Hematopoietic multipotent progenitor cell treated with erythropoietin and hydrocortisone succinate and interleukin-3 and kit ligand, for 15 days (in vitro differentiated cells): ENCODE measurements at regions not wholly inside any gene's neighbourhood (a gene's known extent, or its start where the extent isn't known, plus 50 kb on each side); places are given as distances from the start of the nearest gene placed in this dataset.
"Not testable (repeated sequence)": the region's sequence is repeated elsewhere in the genome, so short reads cannot be mapped to it uniquely, and the experiment has no call there.

Experiments
- DNase-seq: peaks from one replicate; pipeline ENCODE4 v3.0.0-alpha.2; 2015; ENCODE audit warnings: low spot score

DNA sequence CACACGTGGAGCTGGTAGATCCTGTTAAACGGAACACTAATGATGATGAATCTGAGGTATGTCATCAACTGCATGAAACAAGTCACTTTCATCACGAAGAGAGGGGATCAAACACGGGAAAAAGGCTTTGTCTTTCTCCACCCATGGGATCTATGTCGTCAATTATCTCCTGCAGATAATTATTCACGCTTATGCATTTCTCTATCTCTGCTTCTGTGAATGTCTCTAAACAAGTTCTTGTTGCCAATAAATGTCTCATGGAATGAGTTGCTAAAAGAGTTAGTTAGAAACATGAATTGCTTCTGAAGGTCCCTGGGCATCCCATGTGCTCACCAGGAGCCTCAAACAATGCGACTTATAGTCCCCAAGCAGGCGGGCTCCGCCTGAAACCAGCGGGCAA is 1228.2 kb upstream of the TMEM132C start:
- no peak for DNase-seq

DNA sequence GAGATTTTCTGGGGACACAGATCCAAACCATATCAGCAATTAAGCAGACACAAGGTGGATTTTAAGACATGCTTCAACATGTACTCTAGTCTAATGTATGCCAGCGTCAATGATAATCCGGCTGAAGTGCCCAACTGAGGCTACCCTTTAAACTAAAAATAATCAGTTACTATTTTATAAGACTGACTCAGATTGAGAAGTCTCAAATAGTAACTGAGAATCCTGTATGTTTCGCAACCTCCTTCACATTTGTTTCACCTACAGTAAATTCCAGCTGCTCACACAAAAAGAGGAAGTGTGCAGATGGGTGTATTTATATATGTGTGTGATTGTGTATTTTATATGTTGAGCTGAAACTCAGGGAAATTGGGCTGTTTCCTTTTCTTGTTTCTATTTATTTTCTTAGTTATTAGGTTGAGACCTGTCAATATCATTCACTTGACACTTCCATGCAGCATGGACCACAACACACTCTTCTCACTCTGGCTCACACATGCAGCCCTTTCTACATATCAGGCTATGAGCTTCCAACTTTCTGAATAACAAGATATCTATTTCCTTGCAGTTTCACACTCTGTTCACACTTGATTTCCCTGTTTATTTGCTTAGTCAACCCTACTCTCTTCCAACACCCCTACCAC is 1224.9 kb upstream of the TMEM132C start:
- no peak for DNase-seq

DNA sequence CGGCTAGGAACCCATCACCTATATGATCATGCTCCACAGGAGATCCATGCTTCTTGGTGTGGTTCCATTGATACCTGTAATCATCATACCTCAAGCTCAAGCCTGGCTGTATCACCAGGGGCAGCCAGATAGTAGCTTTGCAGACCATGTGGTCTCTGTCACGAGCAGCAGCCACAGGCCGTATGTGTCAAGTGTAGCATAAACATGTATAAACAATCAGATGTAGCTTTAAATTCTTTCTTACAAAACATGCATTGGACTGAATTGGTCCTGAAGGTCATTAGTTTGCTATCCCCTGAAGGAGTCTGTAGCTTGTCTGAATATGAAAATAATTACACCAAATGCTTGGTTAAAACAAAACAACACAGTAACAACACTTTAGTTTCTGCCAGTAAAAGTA is 1223.2 kb upstream of the TMEM132C start:
- no peak for DNase-seq

- DNase-seq: no peak
These were observed 1222.1 kb upstream of the TMEM132C start for GRCh38 chr12:127044836-127045235.

DNA sequence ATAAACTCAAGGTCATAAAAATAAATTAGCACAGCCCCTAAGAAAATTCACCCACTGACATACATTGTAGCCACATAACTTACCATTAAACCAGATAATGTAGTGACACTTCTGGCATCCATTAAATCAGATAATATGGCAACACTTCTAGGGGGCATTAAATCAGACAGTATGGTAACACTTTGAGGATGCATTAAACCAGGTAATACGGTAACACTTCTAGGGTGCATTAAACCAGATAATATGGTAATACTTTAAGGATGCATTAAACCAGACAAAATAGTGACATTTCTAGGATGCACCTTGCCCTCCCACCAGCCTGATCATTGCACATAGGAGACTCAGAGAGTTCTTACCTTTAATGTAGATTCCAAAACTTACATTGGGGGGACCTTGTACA is 1220.5 kb upstream of the TMEM132C start:
- no peak for DNase-seq

- no peak for DNase-seq
These were observed 1218.9 kb upstream of the TMEM132C start for GRCh38 chr12:127048057-127048456.

DNA sequence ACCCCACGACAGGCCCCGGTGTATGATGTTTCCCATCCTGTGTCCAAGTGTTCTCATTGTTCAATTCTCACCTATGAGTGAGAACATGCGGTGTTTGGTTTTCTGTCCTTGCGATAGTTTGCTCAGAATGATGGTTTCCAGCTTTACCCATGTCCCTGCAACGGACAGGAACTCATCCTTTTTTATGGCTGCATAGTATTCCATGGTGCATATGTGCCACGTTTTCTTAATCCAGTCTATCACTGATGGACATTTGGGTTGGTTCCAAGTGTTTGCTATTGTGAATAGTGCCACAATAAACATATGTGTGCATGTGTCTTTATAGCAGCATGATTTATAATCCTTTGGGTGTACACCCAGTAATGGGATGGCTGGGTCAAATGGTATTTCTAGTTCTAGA is 1218.4 kb upstream of the TMEM132C start:
- DNase-seq: not testable (repeated sequence)

- no peak for DNase-seq
These were observed 1215.8 kb upstream of the TMEM132C start for GRCh38 chr12:127051139-127051538.

- no peak for DNase-seq
These were observed 1214.3 kb upstream of the TMEM132C start for GRCh38 chr12:127052511-127053232.

DNA sequence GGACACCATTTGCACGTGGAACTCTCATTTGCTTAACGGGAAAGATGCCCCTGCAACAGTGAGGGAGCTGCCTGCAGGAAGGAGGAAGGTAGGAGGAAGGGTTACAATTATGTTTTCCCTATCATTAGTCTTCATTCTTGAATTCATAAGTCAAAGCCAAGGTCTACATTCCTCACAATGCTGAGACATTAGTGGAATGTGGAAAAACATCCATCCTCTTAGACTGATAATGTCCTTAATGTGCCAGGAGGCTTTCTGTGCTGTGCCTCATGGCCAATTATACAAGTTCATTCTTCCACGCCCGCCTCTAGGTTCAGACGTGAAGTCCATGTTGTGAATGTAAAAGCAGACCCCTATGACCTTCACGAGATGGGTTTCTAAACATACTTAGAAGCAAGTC is 1212.4 kb upstream of the TMEM132C start:
- no peak for DNase-seq

DNA sequence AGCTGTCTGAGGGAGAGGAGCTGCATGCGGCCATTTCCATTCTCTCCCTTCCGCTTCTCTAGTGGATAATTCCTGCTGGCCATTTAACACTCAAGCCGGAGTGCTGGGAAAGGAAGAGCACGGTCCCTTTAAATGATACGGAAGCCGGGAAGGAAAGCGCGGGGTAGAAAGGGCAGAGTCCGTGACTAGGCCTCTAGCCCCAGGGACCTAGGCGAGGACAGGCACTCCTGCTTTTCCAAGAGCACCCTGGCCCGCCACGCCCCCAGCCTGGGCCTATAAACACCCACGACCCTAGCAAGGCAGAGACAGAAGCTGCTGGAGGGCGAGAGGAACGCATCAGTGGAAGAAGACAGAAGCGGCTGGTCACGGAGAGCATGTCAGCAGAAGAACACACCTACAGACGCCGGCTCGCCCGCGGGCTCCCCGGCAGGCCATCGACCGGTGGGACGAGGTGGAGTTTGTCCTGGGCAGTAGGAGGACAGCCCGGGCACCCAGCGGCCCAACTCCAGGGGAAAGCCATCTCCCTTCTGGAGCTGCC is 1206.6 kb upstream of the TMEM132C start:
- DNase-seq: no peak

GRCh38 chr12:127060933-127061332 is 1206.0 kb upstream of the TMEM132C start:
- no peak for DNase-seq

GRCh38 chr12:127063339-127064072 is 1203.5 kb upstream of the TMEM132C start:
- DNase-seq: no peak

- DNase-seq: no peak
These were observed 1202.8 kb upstream of the TMEM132C start for GRCh38 chr12:127064207-127064606.

DNA sequence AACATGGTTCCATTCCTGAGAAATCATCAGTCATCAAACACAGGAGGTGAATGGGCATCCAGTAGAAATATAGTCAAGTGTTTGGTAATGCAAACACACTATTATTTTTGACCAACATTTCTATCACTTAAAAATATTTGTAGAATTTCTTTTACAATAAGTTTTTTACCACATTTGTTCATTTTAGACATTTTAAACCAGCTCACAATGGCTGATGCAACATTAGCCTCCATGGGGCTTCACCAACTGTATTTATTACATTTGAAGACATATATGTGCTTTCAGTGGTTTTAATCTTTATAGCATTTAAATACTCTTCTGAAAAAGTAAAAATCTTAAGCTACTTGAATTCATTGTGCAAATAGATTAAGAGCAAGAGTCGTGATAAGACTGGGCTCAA is 1201.4 kb upstream of the TMEM132C start:
- no peak for DNase-seq

DNA sequence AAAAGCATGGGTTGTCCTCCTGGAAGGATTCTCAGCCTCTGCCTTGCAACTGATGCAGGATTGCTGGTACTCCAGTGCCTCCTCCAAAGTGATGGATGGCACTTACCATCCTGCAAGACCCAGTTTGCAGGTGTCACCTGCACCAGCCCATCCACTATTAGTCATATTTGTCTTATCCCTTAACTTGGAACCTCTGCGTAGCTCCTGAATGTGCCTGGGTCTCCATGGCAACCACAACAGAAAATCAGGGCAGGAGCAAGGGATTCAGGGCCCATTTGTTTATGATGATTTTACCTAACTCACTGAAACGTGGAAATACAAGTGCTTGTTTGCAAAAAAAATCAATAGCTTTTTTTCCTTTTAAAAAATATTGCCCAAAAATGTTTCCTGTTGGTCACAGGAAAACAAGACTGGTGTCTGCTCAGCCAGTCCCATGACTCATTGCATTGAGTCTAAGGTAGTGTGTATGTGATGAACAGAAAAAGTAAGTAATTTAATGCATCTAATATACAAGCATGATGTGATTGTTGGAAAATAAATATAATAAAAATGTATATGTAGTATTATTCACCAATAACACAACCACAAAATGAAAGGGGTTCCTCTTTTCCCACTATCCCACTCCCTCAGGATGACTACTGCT is 1196.3 kb upstream of the TMEM132C start:
- DNase-seq: no peak

DNA sequence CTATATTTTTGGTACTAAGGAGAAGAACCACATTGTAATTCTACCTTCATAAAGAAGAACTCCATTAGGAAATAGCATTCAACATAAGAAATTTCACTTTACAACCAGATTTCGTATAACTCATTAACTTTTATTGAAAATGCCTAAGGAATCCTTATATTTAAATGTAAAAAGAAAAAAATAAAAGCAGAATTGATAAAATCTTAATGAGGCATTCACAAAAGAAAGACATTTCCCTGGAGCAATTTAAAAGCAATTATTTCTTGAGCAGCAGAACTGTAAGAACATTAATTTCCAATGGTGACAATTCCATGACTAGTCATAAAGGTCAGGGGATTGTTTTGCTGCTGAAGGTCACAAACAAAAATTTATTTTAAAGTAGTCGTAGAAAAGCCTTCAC is 1192.8 kb upstream of the TMEM132C start:
- DNase-seq: no peak

- no peak for DNase-seq
These were observed 1191.0 kb upstream of the TMEM132C start for GRCh38 chr12:127075981-127076380.

GRCh38 chr12:127077262-127078045 is 1189.5 kb upstream of the TMEM132C start:
- no peak for DNase-seq

DNA sequence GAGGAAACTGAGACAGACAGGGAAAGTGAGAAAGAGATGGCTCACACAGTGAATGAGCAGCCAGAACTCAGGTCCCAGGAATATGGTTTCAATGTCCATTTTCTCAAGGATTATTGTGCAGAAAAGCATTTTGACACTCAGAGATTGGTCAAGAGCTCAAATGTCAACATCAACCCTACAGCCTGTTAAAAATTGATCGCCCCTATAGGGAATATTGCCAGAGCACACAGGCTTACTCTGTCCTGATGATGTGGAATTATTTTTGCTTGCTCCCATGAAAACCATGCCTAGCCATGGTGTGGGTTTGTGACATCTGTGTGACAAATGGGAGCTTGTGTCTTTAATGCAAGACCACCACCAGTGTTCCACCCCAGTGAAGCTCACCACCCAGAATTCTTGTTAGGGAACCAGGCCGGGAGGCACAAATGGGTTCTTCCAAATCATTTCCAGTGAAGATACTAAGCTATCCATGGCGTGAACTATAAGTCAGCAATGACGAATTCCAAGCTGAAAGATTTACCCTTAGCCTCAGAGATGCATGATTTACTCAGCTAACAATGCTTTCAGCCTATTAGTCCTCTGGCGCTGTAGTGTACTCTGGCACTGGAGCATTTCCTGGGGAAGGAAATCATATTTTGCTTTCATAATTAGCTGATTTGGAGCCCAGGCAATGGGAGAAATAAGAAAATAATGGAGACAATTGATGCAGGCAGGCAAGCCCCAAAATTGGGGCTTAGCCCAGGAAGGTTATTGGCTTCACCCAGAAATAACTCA is 1188.2 kb upstream of the TMEM132C start:
- no peak for DNase-seq

DNA sequence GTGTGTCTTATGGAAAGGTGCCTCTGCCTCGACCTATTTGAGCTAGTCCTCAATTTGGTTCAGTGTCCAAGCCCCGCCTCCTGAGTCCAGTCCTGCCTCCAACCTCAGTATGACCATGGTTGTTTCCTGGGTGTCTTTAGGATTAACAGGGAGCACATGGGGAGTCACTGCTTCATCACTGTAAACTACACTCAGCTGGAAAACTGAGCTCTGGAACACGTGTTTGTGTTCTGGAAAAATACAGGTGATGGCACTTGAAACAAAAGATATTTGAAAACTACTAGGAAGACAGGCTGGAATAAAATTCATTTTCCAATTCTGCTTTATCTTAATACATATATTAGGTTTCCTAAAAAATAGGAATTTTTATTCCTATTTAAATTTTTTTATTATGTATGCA is 1187.3 kb upstream of the TMEM132C start:
- DNase-seq: no peak
